Hepatocyte (in vitro differentiated cells): ENCODE measurements at regions not wholly inside any gene's neighbourhood (a gene's known extent, or its start where the extent isn't known, plus 50 kb on each side); places are given as distances from the start of the nearest gene placed in this dataset.

Experiments
- DNase-seq: peaks from one replicate; pipeline ENCODE4 v3.0.0-alpha.2; 2016; ENCODE audit warnings: low spot score
- H2AFZ ChIP-seq: fragments of 200-600 bp; sonication (generic); 2 replicates; pipeline ENCODE4 v1.6.0; 2016; ENCODE audit warnings: antibody characterized with exemption, mild to moderate bottlenecking
- H3K27ac ChIP-seq: fragments of 200-600 bp; sonication (generic); 2 replicates; pipeline ENCODE4 v1.5.1; 2016; ENCODE audit warnings: mild to moderate bottlenecking
- H3K27me3 ChIP-seq: fragments of 200-600 bp; sonication (generic); 2 replicates; pipeline ENCODE4 v1.6.1; 2016
- H3K36me3 ChIP-seq: fragments of 200-600 bp; sonication (generic); replicated peaks from 2 replicates; pipeline ENCODE4 v1.5.1; 2016; ENCODE audit warnings: low read depth; ENCODE audit not compliant: insufficient read depth
- H3K4me1 ChIP-seq: fragments of 200-600 bp; sonication (generic); 2 replicates; pipeline ENCODE4 v1.5.1; 2016; ENCODE audit warnings: mild to moderate bottlenecking, moderate library complexity; ENCODE audit not compliant: insufficient read depth
- H3K4me2 ChIP-seq: fragments of 200-600 bp; sonication (generic); 2 replicates; pipeline ENCODE4 v1.6.0; 2016
- H3K4me3 ChIP-seq: fragments of 200-600 bp; sonication (generic); 2 replicates; pipeline ENCODE4 v1.5.1; 2016; ENCODE audit warnings: mild to moderate bottlenecking
- H3K79me2 ChIP-seq: fragments of 200-600 bp; sonication (generic); 2 replicates; pipeline ENCODE4 v1.6.0; 2017; ENCODE audit warnings: mild to moderate bottlenecking
- H3K9me2 ChIP-seq: fragments of 200-600 bp; sonication (generic); replicated peaks from 2 replicates; pipeline ENCODE4 v1.6.0; 2017; ENCODE audit warnings: mild to moderate bottlenecking; ENCODE audit not compliant: insufficient read depth
- H3K9me3 ChIP-seq: fragments of 200-600 bp; sonication (generic); 2 replicates; pipeline ENCODE4 v1.5.1; 2016; ENCODE audit warnings: low read depth, mild to moderate bottlenecking
- H4K20me1 ChIP-seq: fragments of 200-600 bp; sonication (generic); 2 replicates; pipeline ENCODE4 v1.6.0; 2016; ENCODE audit warnings: mild to moderate bottlenecking; ENCODE audit not compliant: insufficient read depth, poor library complexity, severe bottlenecking
- EZH2 ChIP-seq: fragments of 200-600 bp; sonication (generic); IDR thresholded peaks from 2 replicates; pipeline ENCODE4 v1.6.1; 2016; ENCODE audit warnings: antibody characterized with exemption, mild to moderate bottlenecking, borderline replicate concordance
- EZH2phosphoT487 ChIP-seq: fragments of 200-600 bp; sonication (generic); IDR thresholded peaks from one replicate; pipeline ENCODE4 v1.6.1; 2018; ENCODE audit warnings: antibody characterized with exemption, mild to moderate bottlenecking, low read depth, moderate library complexity; ENCODE audit not compliant: unreplicated experiment, severe bottlenecking
- WGBS: methylation state at CpG from one replicate; pipeline ENCODE4 v1.1.6; 2016; ENCODE audit warnings: low lambda C conversion rate; ENCODE audit errors: missing lambda C conversion rate; 5-methylcytosine and 5-hydroxymethylcytosine counted together
- TF ChIP-seq, protein P1 (sequence below): fragments of 200-600 bp; sonication (generic); IDR thresholded peaks from 2 replicates; pipeline ENCODE4 v1.5.1; 2016; ENCODE audit warnings: antibody characterized with exemption, mild to moderate bottlenecking; ENCODE audit not compliant: poor library complexity

DNA sequence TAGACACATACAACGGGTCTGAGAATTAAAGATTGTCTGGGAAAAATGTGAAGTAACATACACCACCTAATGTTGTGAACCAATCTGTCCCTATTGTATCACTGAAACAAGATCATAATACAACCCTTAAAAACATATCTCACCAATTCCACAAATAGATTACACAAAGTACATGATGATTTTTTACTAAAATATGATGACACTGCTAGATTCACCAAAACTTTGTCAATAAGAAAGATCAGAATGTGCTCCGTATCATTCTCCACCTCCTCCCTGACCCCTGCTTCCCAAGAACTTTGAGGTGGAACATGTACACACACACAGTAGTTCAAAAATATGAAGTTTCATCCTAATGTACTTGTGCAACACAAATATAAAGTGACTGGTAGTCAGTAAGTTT is 862.0 kb downstream of the PCDH18 start:
- 90% methylated on average over 2 of the region's 2 CpGs for WGBS
- TF ChIP-seq, protein P1, sequence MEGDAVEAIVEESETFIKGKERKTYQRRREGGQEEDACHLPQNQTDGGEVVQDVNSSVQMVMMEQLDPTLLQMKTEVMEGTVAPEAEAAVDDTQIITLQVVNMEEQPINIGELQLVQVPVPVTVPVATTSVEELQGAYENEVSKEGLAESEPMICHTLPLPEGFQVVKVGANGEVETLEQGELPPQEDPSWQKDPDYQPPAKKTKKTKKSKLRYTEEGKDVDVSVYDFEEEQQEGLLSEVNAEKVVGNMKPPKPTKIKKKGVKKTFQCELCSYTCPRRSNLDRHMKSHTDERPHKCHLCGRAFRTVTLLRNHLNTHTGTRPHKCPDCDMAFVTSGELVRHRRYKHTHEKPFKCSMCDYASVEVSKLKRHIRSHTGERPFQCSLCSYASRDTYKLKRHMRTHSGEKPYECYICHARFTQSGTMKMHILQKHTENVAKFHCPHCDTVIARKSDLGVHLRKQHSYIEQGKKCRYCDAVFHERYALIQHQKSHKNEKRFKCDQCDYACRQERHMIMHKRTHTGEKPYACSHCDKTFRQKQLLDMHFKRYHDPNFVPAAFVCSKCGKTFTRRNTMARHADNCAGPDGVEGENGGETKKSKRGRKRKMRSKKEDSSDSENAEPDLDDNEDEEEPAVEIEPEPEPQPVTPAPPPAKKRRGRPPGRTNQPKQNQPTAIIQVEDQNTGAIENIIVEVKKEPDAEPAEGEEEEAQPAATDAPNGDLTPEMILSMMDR, result no peak
- TF ChIP-seq EZH2 (no peak), EZH2phosphoT487 (no peak)

GRCh38 chr4:136664988-136665387 is 867.3 kb downstream of the PCDH18 start:
- H3K4me1 ChIP-seq, result no peaks in the 10 kb centered on the region
- no peaks in the 10 kb centered on the region for H4K20me1 ChIP-seq
- WGBS, result 88% methylated on average over 1 of the region's 1 CpG
- no peak for TF ChIP-seq EZH2
- TF ChIP-seq, protein P1, result no peak
- no peak for TF ChIP-seq EZH2phosphoT487
- H2AFZ ChIP-seq, result no peak overlapping the region
- no peak overlapping the region for H3K4me3 ChIP-seq
- H3K9me3 ChIP-seq, result peaks cover 9% of the 10 kb centered on the region
- DNase-seq, result no peak
- H3K27me3 ChIP-seq, result no peaks in the 10 kb centered on the region
- H3K27ac ChIP-seq, result no peak overlapping the region
- no peak overlapping the region for H3K4me2 ChIP-seq
- no peaks in the 10 kb centered on the region for H3K79me2 ChIP-seq
- H3K36me3 ChIP-seq, result no peaks in the 10 kb centered on the region
- H3K9me2 ChIP-seq, result no peaks in the 10 kb centered on the region

More for the DNA sequence above, 862.0 kb downstream of the PCDH18 start:
- H3K9me2 ChIP-seq, result no peaks in the 10 kb centered on the region
- no peaks in the 10 kb centered on the region for H3K79me2 ChIP-seq
- no peaks in the 10 kb centered on the region for H3K36me3 ChIP-seq
- no peaks in the 10 kb centered on the region for H4K20me1 ChIP-seq
- H3K4me2 ChIP-seq, result no peak overlapping the region
- H3K9me3 ChIP-seq, result no peaks in the 10 kb centered on the region
- no peaks in the 10 kb centered on the region for H3K4me1 ChIP-seq
- H3K27ac ChIP-seq, result no peak overlapping the region
- no peak overlapping the region for H2AFZ ChIP-seq
- H3K27me3 ChIP-seq, result no peaks in the 10 kb centered on the region
- DNase-seq, result no peak
- H3K4me3 ChIP-seq, result no peak overlapping the region

GRCh38 chr4:136662539-136662938 is 869.8 kb downstream of the PCDH18 start:
- Histone ChIP-seq H3K27me3 (no peaks in the 10 kb centered on the region), H3K4me3 (no peak overlapping the region), H3K79me2 (no peaks in the 10 kb centered on the region), H2AFZ (no peak overlapping the region), H3K36me3 (no peaks in the 10 kb centered on the region), H3K4me1 (no peaks in the 10 kb centered on the region), H4K20me1 (no peaks in the 10 kb centered on the region), H3K9me2 (no peaks in the 10 kb centered on the region), H3K9me3 (peaks cover 9% of the 10 kb centered on the region), H3K4me2 (no peak overlapping the region), H3K27ac (no peak overlapping the region)
- TF ChIP-seq EZH2, result no peak
- no peak for TF ChIP-seq EZH2phosphoT487
- TF ChIP-seq, protein P1, result no peak
- 87% methylated on average over 1 of the region's 1 CpG for WGBS
- no peak for DNase-seq
